SU-DHL-6 (cell line): ENCODE measurements at regions not wholly inside any gene's neighbourhood (a gene's known extent, or its start where the extent isn't known, plus 50 kb on each side); places are given as distances from the start of the nearest gene placed in this dataset.
"Not testable (repeated sequence)": the region's sequence is repeated elsewhere in the genome, so short reads cannot be mapped to it uniquely, and the experiment has no call there.

Source experiments
- H2AFZ ChIP-seq: fragments of 200-600 bp; sonication (generic); 2 replicates; pipeline ENCODE4 v1.6.1; 2014; ENCODE audit warnings: low read depth, mild to moderate bottlenecking, moderate library complexity, mixed read lengths, antibody characterized with exemption, low read length; ENCODE audit not compliant: severe bottlenecking
- H3F3A ChIP-seq: fragments of 200-600 bp; shearing (Covaris generic); 2 replicates; pipeline ENCODE4 v1.6.0; 2016; ENCODE audit warnings: antibody characterized with exemption, mild to moderate bottlenecking; ENCODE audit not compliant: insufficient read depth
- H3K27ac ChIP-seq: fragments of 200-600 bp; sonication (generic); 2 replicates; pipeline ENCODE4 v1.5.1; 2016; ENCODE audit warnings: low read depth, mild to moderate bottlenecking, low read length, moderate library complexity, mixed read lengths
- H3K27me3 ChIP-seq: fragments of 200-600 bp; sonication (generic), shearing (Covaris generic); 2 replicates; pipeline ENCODE4 v1.6.0; 2014; ENCODE audit warnings: mild to moderate bottlenecking, low read length
- H3K36me3 ChIP-seq: fragments of 200-600 bp; sonication (generic); 2 replicates; pipeline ENCODE4 v1.6.1; 2014; ENCODE audit warnings: mild to moderate bottlenecking, low read length, mixed read lengths
- H3K4me2 ChIP-seq: fragments of 300-600, 200-600 bp; shearing (Covaris generic), sonication (generic); 2 replicates; pipeline ENCODE4 v1.6.0; 2014; ENCODE audit warnings: low read length, low read depth, mild to moderate bottlenecking; ENCODE audit not compliant: poor library complexity, severe bottlenecking
- H3K4me3 ChIP-seq: fragments of 200-600 bp; sonication (generic); 2 replicates; pipeline ENCODE4 v1.5.1; 2014; ENCODE audit warnings: antibody characterized with exemption, low read length, mild to moderate bottlenecking, mixed read lengths; ENCODE audit not compliant: insufficient read depth, poor library complexity, severe bottlenecking
- H3K79me2 ChIP-seq: fragments of 200-600 bp; sonication (generic); 2 replicates; pipeline ENCODE4 v1.6.1; 2014; ENCODE audit warnings: mild to moderate bottlenecking, low read length, moderate library complexity; ENCODE audit not compliant: insufficient read depth
- H3K9ac ChIP-seq: fragments of 200-600 bp; sonication (generic); 2 replicates; pipeline ENCODE4 v1.7.0; 2014; ENCODE audit warnings: mild to moderate bottlenecking, low read length
- H3K9me2 ChIP-seq: fragments of 200-600 bp; sonication (generic); replicated peaks from 2 replicates; pipeline ENCODE4 v1.6.1; 2014; ENCODE audit warnings: low read length; ENCODE audit not compliant: insufficient read depth
- H3K9me3 ChIP-seq: fragments of 200-600 bp; sonication (generic); 2 replicates; pipeline ENCODE4 v1.6.1; 2014; ENCODE audit warnings: low read length, mixed read lengths; ENCODE audit not compliant: insufficient read depth
- H4K20me1 ChIP-seq: fragments of 200-600 bp; sonication (generic); 2 replicates; pipeline ENCODE4 v1.6.1; 2014; ENCODE audit warnings: low read depth, mild to moderate bottlenecking, antibody characterized with exemption, low read length, moderate library complexity, mixed read lengths
- CTCF ChIP-seq: fragments of 200-600 bp; sonication (generic); IDR thresholded peaks from one replicate; pipeline ENCODE4 v1.5.1; 2017; ENCODE audit warnings: antibody characterized with exemption, mild to moderate bottlenecking, low read length, moderate library complexity; ENCODE audit not compliant: insufficient read depth, poor library complexity, severe bottlenecking
- EZH2phosphoT487 ChIP-seq: fragments of 200-600 bp; sonication (generic), shearing (Covaris generic); conservative IDR thresholded peaks from 2 replicates; pipeline ENCODE4 v1.6.1; 2018; ENCODE audit warnings: mild to moderate bottlenecking, antibody characterized with exemption, low read length, moderate library complexity, mixed read lengths

GRCh38 chr3:110887176-110887575, 184.4 kb upstream of the NECTIN3 start:
- H3K27ac ChIP-seq, result no peak overlapping the region
- no peaks in the 10 kb centered on the region for H3K27me3 ChIP-seq
- no peaks in the 10 kb centered on the region for H3K79me2 ChIP-seq
- no peaks in the 10 kb centered on the region for H3K9me2 ChIP-seq
- no peak overlapping the region for H3K4me2 ChIP-seq
- H3K4me3 ChIP-seq, result no peak overlapping the region
- H3F3A ChIP-seq, result no peaks in the 10 kb centered on the region
- no peaks in the 10 kb centered on the region for H4K20me1 ChIP-seq
- H3K36me3 ChIP-seq, result no peaks in the 10 kb centered on the region
- TF ChIP-seq EZH2phosphoT487, result no peak
- TF ChIP-seq CTCF, result no peak
- no peaks in the 10 kb centered on the region for H3K9me3 ChIP-seq
- no peak overlapping the region for H2AFZ ChIP-seq
- H3K9ac ChIP-seq, result no peak overlapping the region

- not testable (repeated sequence) for H3F3A ChIP-seq, H3K79me2 ChIP-seq, H3K4me3 ChIP-seq, H2AFZ ChIP-seq, H3K27me3 ChIP-seq, H3K9me3 ChIP-seq, H3K4me2 ChIP-seq, H3K36me3 ChIP-seq, H3K9me2 ChIP-seq, H4K20me1 ChIP-seq, H3K9ac ChIP-seq, H3K27ac ChIP-seq
Measured at GRCh38 chr3:110888625-110889375, 182.8 kb upstream of the NECTIN3 start.

GRCh38 chr3:110889376-110889699, 182.3 kb upstream of the NECTIN3 start:
- not testable (repeated sequence) for H3K79me2 ChIP-seq, H4K20me1 ChIP-seq, H3K9ac ChIP-seq, H3K4me3 ChIP-seq, H3K9me3 ChIP-seq, H3K9me2 ChIP-seq, H3F3A ChIP-seq, H3K36me3 ChIP-seq, H3K27me3 ChIP-seq, H2AFZ ChIP-seq, H3K4me2 ChIP-seq, H3K27ac ChIP-seq

- Histone ChIP-seq H3K27me3 (no peaks in the 10 kb centered on the region), H3K4me3 (no peak overlapping the region), H3K9me2 (no peaks in the 10 kb centered on the region), H3K9ac (no peak overlapping the region), H3K27ac (no peak overlapping the region), H3K4me2 (no peak overlapping the region), H3K36me3 (no peaks in the 10 kb centered on the region), H3K79me2 (no peaks in the 10 kb centered on the region), H3K9me3 (no peaks in the 10 kb centered on the region), H4K20me1 (no peaks in the 10 kb centered on the region), H3F3A (no peaks in the 10 kb centered on the region), H2AFZ (no peak overlapping the region)
- TF ChIP-seq CTCF (no peak), EZH2phosphoT487 (no peak)
Measured at GRCh38 chr3:110894574-110894973, 177.0 kb upstream of the NECTIN3 start.
